Peyer's patch (tissue), 4 donors: ENCODE measurements at regions not wholly inside any gene's neighbourhood (a gene's known extent, or its start where the extent isn't known, plus 50 kb on each side); places are given as distances from the start of the nearest gene placed in this dataset.

Source experiments
- CTCF ChIP-seq, 6 experiments: fragments of 450-650 bp in 4 of 6; fragments of 200-600 bp in 2 of 6; sonication (generic) in 1 of 6; IDR thresholded peaks; one replicate each; pipeline ENCODE4 v1.5.1; 2017 to 2019; ENCODE audit warnings: antibody characterized with exemption in 6 of 6, mild to moderate bottlenecking in 3 of 6, moderate library complexity in 1 of 6
- POLR2A ChIP-seq, 2 donors: fragments of 450-650 bp; IDR thresholded peaks; one replicate each; pipeline ENCODE4 v1.5.1; 2017; ENCODE audit warnings: antibody characterized with exemption in 2 of 2, mild to moderate bottlenecking in 2 of 2, moderate library complexity in 2 of 2

- TF ChIP-seq CTCF (IDR thresholded peaks at IDR 0.05) (no peak), POLR2A (IDR thresholded peaks at IDR 0.05) (no peak)
Observed at GRCh38 chr3:190227064-190227463, 95.2 kb downstream of the CLDN1 start.
